HEK293 (cell line): ENCODE measurements at regions not wholly inside any gene's neighbourhood (a gene's known extent, or its start where the extent isn't known, plus 50 kb on each side); places are given as distances from the start of the nearest gene placed in this dataset.

Experiments
- CTCF ChIA-PET: fragments of 350-600 bp; formaldehyde crosslinking; extraction: SDS; loops from one replicate; lab custom pipeline; 2021; ENCODE audit warnings: antibody characterized with exemption; lab: Yijun Ruan, JAX
- POLR2A ChIA-PET: fragments of 300-600 bp; formaldehyde crosslinking; extraction: SDS; loops from one replicate; lab custom pipeline; 2020; ENCODE audit warnings: antibody characterized with exemption, inconsistent platforms; lab: Yijun Ruan, JAX
- H3K27ac ChIP-seq: fragments of 200-500 bp; sonication (Bioruptor generic); 2 replicates; pipeline ENCODE4 v1.5.1; 2014; ENCODE audit warnings: low read depth, low read length, control low read depth, inconsistent platforms; ENCODE audit errors: extremely low read depth
- H3K36me3 ChIP-seq, 2 experiments: fragments of 200-500 bp in 1 of 2; sonication (Bioruptor generic) in 1 of 2; 1 replicate in 1 of 2; 2 replicates in 1 of 2; pipeline ENCODE4 v1.5.1; 2014 to 2017; ENCODE audit warnings: inconsistent platforms in 2 of 2, low read length in 2 of 2; ENCODE audit not compliant: control insufficient read depth in 2 of 2, insufficient read depth in 1 of 2
- H3K4me1 ChIP-seq: fragments of 200-500 bp; sonication (Bioruptor generic); 2 replicates; pipeline ENCODE4 v1.5.1; 2014; ENCODE audit warnings: mild to moderate bottlenecking, low read length, inconsistent platforms; ENCODE audit not compliant: control insufficient read depth, insufficient read depth
- H3K4me3 ChIP-seq: 2 replicates; pipeline ENCODE4 v1.5.1; 2011; ENCODE audit warnings: low read depth, mild to moderate bottlenecking, control low read depth, low read length, moderate library complexity
- H3K9me3 ChIP-seq: fragments of 200-500 bp; sonication (Bioruptor generic); 2 replicates; pipeline ENCODE4 v1.5.1; 2014; ENCODE audit warnings: low read depth, low read length, inconsistent platforms; ENCODE audit not compliant: control insufficient read depth, insufficient read depth
- INSM2 ChIP-seq: fragments of 450-650 bp; formaldehyde crosslinking; IDR thresholded peaks from 2 replicates; pipeline ENCODE4 v1.5.1; 2016; ENCODE audit warnings: missing biosample characterization, missing genetic modification characterization
- KLF10 ChIP-seq: fragments of 450-650 bp; IDR thresholded peaks from 2 replicates; pipeline ENCODE4 v1.5.1; 2018; ENCODE audit warnings: missing biosample characterization, mild to moderate bottlenecking, missing genetic modification characterization
- KLF16 ChIP-seq: fragments of 450-650 bp; formaldehyde crosslinking; IDR thresholded peaks from 2 replicates; pipeline ENCODE4 v1.5.1; 2017; ENCODE audit warnings: missing biosample characterization, missing genetic modification characterization
- PRDM2 ChIP-seq: fragments of 450-650 bp; formaldehyde crosslinking; IDR thresholded peaks from 2 replicates; pipeline ENCODE4 v1.5.1; 2016; ENCODE audit warnings: missing biosample characterization, missing genetic modification characterization, borderline replicate concordance
- RBAK ChIP-seq: fragments of 450-650 bp; formaldehyde crosslinking; IDR thresholded peaks from 2 replicates; pipeline ENCODE4 v1.5.1; 2016; ENCODE audit warnings: missing biosample characterization, missing genetic modification characterization
- SETDB1 ChIP-seq: IDR thresholded peaks from one replicate; pipeline ENCODE4 v1.6.1; 2017; ENCODE audit warnings: mild to moderate bottlenecking, low read length, moderate library complexity, mixed read lengths; ENCODE audit not compliant: insufficient read length
- SP3 ChIP-seq: fragments of 450-650 bp; formaldehyde crosslinking; IDR thresholded peaks from 2 replicates; pipeline ENCODE4 v1.5.1; 2016; ENCODE audit warnings: missing biosample characterization, missing genetic modification characterization
- SP7 ChIP-seq: fragments of 450-650 bp; formaldehyde crosslinking; IDR thresholded peaks from 2 replicates; pipeline ENCODE4 v1.5.1; 2016; ENCODE audit warnings: missing biosample characterization, missing genetic modification characterization
- YY1 ChIP-seq: fragments of 450-650 bp; formaldehyde crosslinking; IDR thresholded peaks from 2 replicates; pipeline ENCODE4 v1.5.1; 2018; ENCODE audit warnings: missing biosample characterization, missing genetic modification characterization
- ZBTB49 ChIP-seq: fragments of 450-650 bp; formaldehyde crosslinking; IDR thresholded peaks from 2 replicates; pipeline ENCODE4 v1.5.1; 2016; ENCODE audit warnings: missing biosample characterization, missing genetic modification characterization, low read depth
- ZNF132 ChIP-seq: fragments of 450-650 bp; formaldehyde crosslinking; IDR thresholded peaks from 2 replicates; pipeline ENCODE4 v1.5.1; 2017; ENCODE audit warnings: missing biosample characterization, missing genetic modification characterization, borderline replicate concordance
- ZNF133 ChIP-seq: fragments of 450-650 bp; formaldehyde crosslinking; IDR thresholded peaks from 2 replicates; pipeline ENCODE4 v1.5.1; 2016; ENCODE audit warnings: missing biosample characterization, missing genetic modification characterization
- ZNF174 ChIP-seq: fragments of 450-650 bp; formaldehyde crosslinking; IDR thresholded peaks from 2 replicates; pipeline ENCODE4 v1.5.0; 2017; ENCODE audit warnings: missing biosample characterization, mild to moderate bottlenecking, missing genetic modification characterization
- ZNF2 ChIP-seq: fragments of 450-650 bp; formaldehyde crosslinking; IDR thresholded peaks from 2 replicates; pipeline ENCODE4 v1.5.1; 2016; ENCODE audit warnings: missing biosample characterization, missing genetic modification characterization
- ZNF311 ChIP-seq: fragments of 450-650 bp; formaldehyde crosslinking; IDR thresholded peaks from 2 replicates; pipeline ENCODE4 v1.5.1; 2017; ENCODE audit warnings: missing biosample characterization, missing genetic modification characterization, borderline replicate concordance
- ZNF354C ChIP-seq: fragments of 450-650 bp; formaldehyde crosslinking; IDR thresholded peaks from 2 replicates; pipeline ENCODE4 v1.5.1; 2016; ENCODE audit warnings: missing biosample characterization, missing genetic modification characterization, low read depth, borderline replicate concordance
- ZNF391 ChIP-seq: fragments of 450-650 bp; formaldehyde crosslinking; IDR thresholded peaks from 2 replicates; pipeline ENCODE4 v1.5.1; 2016; ENCODE audit warnings: low read depth, missing biosample characterization, missing genetic modification characterization, borderline replicate concordance
- ZNF394 ChIP-seq: fragments of 450-650 bp; formaldehyde crosslinking; IDR thresholded peaks from 2 replicates; pipeline ENCODE4 v1.5.1; 2016; ENCODE audit warnings: missing biosample characterization, missing genetic modification characterization, mild to moderate bottlenecking, moderate library complexity, borderline replicate concordance
- ZNF404 ChIP-seq: fragments of 450-650 bp; formaldehyde crosslinking; IDR thresholded peaks from 2 replicates; pipeline ENCODE4 v1.5.1; 2017; ENCODE audit warnings: missing biosample characterization, missing genetic modification characterization
- ZNF624 ChIP-seq: fragments of 450-650 bp; formaldehyde crosslinking; IDR thresholded peaks from 2 replicates; pipeline ENCODE4 v1.5.1; 2017; ENCODE audit warnings: missing biosample characterization, missing genetic modification characterization
- TF ChIP-seq, protein P1 (sequence below): fragments of 450-650 bp; formaldehyde crosslinking; IDR thresholded peaks from 2 replicates; pipeline ENCODE4 v1.5.1; 2016; ENCODE audit warnings: missing biosample characterization, missing genetic modification characterization
- TF ChIP-seq, protein P2 (sequence below): fragments of 450-650 bp; formaldehyde crosslinking; IDR thresholded peaks from 2 replicates; pipeline ENCODE4 v1.5.1; 2016; ENCODE audit warnings: missing biosample characterization, missing genetic modification characterization

- TF ChIP-seq KLF10 (no peak), ZNF174 (tag by site-specific recombination) (no peak), SP7 (no peak), SETDB1 (no peak), KLF16 (tag by site-specific recombination) (no peak), ZNF404 (tag by site-specific recombination) (no peak), YY1 (no peak)
- TF ChIP-seq, all 188 proteins: peak for 0
Measured at GRCh38 chr1:4062041-4062440, 162.0 kb upstream of the C1orf174 start (continued).

DNA sequence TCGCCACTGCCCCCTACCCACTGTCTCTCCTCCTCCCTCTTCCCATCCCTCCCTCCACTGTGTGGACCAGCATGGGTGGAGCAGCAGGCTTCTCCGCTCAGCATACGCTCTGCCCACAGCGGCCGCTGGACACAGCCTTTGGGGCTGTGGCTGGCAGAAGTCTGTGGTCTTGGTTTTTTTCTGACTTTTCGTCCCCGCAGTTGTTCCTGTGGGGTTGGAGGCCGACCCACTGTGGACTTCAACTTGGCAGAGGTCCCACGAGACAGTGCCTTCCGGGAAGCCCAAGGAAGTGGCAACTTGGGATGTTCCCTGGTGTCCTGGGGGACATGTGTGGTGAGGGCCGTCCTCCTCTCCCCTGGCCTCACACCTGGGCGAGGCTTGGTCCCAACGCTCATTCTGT, 162.5 kb upstream of the C1orf174 start:
- H3K36me3 ChIP-seq: no peaks in the 10 kb centered on the region
- POLR2A ChIA-PET: no interaction called here
- no peak overlapping the region for H3K4me3 ChIP-seq
- H3K4me1 ChIP-seq: no peaks in the 10 kb centered on the region
- no peaks in the 10 kb centered on the region for H3K9me3 ChIP-seq
- no peak overlapping the region for H3K27ac ChIP-seq
- CTCF ChIA-PET: interaction anchor here (0.7 kb wide), 1 partner anchor 116 kb away, joined by 3 read pairs; no protein-coding TSS in a partner anchor
- TF ChIP-seq ZNF624 (tag by site-specific recombination) (no peak), ZNF2 (no peak), ZNF311 (tag by site-specific recombination) (no peak), SETDB1 (no peak), SP3 (tag by site-specific recombination) (no peak), ZNF132 (no peak), INSM2 (tag by site-specific recombination) (no peak), SP7 (no peak), ZBTB49 (tag by site-specific recombination) (no peak), ZNF391 (tag by site-specific recombination) (no peak), KLF10 (no peak), ZNF133 (tag by site-specific recombination) (no peak), RBAK (tag by site-specific recombination) (no peak), ZNF394 (tag by site-specific recombination) (no peak), ZNF354C (no peak), PRDM2 (tag by site-specific recombination) (no peak)
- TF ChIP-seq, protein P1, sequence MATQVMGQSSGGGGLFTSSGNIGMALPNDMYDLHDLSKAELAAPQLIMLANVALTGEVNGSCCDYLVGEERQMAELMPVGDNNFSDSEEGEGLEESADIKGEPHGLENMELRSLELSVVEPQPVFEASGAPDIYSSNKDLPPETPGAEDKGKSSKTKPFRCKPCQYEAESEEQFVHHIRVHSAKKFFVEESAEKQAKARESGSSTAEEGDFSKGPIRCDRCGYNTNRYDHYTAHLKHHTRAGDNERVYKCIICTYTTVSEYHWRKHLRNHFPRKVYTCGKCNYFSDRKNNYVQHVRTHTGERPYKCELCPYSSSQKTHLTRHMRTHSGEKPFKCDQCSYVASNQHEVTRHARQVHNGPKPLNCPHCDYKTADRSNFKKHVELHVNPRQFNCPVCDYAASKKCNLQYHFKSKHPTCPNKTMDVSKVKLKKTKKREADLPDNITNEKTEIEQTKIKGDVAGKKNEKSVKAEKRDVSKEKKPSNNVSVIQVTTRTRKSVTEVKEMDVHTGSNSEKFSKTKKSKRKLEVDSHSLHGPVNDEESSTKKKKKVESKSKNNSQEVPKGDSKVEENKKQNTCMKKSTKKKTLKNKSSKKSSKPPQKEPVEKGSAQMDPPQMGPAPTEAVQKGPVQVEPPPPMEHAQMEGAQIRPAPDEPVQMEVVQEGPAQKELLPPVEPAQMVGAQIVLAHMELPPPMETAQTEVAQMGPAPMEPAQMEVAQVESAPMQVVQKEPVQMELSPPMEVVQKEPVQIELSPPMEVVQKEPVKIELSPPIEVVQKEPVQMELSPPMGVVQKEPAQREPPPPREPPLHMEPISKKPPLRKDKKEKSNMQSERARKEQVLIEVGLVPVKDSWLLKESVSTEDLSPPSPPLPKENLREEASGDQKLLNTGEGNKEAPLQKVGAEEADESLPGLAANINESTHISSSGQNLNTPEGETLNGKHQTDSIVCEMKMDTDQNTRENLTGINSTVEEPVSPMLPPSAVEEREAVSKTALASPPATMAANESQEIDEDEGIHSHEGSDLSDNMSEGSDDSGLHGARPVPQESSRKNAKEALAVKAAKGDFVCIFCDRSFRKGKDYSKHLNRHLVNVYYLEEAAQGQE (tag by site-specific recombination): no peak
- TF ChIP-seq, protein P2, sequence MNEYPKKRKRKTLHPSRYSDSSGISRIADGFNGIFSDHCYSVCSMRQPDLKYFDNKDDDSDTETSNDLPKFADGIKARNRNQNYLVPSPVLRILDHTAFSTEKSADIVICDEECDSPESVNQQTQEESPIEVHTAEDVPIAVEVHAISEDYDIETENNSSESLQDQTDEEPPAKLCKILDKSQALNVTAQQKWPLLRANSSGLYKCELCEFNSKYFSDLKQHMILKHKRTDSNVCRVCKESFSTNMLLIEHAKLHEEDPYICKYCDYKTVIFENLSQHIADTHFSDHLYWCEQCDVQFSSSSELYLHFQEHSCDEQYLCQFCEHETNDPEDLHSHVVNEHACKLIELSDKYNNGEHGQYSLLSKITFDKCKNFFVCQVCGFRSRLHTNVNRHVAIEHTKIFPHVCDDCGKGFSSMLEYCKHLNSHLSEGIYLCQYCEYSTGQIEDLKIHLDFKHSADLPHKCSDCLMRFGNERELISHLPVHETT (tag by site-specific recombination): no peak
